Forelimb muscle (tissue), 1 donor: ENCODE measurements at regions not wholly inside any gene's neighbourhood (a gene's known extent, or its start where the extent isn't known, plus 50 kb on each side); places are given as distances from the start of the nearest gene placed in this dataset.

Experiments
- DNase-seq: peaks from one replicate; pipeline ENCODE4 v3.0.0-alpha.2; 2013; ENCODE audit warnings: low read depth

DNA sequence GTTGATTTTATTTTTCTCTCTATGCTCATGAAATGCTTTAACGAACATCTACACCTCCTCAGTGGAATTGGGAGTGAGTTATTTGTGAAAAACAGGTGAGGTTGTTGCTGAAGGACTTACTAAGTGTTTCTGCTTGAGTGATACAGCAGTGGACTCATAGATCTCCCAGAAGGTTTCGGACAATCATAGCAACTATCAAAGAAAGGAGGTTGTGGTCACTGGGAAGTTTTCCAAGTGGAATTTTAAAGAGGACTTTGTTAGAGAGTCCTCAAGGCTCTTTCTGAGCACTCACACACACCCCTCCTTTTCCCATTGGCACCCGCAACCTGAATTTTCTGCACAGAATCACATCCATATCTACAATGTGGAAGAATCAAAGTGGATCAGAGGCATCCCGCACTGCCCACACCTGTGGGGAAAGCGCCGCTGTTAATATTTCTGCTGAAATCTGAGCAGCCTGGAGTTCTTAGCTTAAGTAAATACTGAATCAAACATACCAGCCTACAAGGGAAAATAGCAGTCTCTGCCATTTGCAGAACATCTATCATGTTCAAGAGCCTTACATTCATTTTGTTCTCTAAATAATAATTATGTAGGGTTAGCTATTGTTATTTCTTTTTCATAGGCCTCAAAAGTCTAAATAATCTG, 719.4 kb downstream of the DIAPH3 start:
- DNase-seq: no peak

DNA sequence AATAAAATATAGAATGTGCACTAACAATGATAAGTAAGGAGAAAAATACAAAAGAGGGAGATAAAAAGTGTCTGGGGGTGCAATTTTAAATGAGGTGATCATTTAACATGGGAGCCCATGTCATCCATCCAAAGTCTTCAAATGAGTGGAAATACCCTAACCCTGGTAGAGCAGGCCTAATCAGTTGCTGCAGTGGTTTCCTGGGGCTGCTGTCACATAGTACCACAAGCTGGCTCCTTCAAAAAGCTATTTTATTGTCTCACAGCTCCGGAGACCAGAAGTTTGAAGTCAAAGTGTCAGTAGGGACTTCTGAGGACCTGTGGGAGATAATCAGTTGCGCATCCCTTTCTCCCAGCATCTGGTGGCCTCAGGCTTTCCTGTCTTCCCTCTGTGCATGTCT, 717.9 kb downstream of the DIAPH3 start:
- no peak for DNase-seq

DNA sequence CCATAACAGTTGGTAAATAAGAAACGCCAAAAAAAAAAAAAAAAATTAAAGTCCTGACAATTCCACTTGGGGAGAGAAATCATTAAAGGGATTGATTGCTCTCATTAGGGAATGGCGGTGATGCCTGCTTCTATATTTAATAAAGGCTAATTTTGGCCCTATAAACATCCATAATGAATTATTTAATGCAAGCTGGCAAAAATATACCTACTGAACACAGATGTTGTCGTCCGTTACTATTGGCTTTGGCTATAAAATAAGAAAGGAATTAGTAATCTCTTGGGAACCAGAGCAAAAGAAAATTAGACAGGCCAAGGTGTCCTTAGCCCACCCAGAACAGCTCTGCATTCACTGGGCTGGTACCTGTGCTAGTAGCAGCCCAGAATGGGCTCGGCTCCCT, 717.3 kb downstream of the DIAPH3 start:
- DNase-seq: no peak

DNA sequence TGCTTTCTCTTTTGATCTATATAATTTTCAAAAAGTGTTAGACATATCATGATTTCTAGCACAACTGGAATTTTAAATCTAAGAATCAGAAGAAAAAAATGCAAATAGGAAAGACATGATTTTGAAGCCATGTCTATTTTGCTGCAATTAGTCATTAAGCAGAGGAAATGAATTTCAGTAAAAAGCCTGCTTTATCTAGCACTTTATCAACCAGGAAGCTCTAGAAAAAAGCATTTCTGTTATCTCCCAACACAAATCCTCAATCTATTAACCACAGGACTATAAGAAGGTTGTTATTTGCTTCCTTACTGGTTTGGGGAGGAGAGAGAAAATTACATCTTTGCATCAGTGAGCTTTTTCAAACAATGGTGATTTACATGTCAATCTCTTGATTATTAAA, 716.7 kb downstream of the DIAPH3 start:
- no peak for DNase-seq

DNA sequence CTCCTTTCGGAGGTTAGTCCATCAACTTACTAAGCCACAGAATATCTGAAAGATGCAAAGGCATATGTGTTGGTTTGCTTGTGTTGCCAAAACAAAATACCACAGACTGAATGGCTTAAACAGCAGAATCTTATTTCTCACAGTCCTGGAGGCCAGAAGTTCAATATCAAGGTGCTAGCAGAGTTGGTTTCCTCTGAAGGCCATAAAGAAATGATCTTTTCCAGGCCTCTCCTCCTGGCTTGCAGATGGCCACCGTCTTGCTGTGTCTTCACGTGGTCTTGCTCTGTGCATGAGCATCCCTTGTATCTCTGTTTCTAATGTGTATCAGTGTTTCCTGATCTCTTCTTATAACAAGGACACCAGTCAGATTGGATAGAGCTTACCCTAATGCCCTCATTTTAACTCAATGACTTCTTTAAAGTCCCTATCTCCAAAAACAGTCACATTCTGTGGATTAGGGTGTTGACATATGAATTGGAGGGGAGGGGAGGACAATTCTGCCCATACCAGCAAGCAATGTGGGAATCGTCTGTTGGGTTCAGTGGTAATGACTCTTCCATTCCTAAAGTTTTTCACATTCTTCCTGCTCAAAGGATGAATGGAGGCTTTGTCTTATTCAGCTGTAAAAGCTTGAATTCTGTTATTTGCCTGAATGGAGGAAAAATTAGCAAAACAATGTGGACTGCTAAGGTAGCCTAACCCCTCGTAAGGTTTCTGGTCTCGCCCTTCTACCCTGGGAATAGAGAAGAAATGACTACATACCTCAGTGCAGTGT, 715.7 kb downstream of the DIAPH3 start:
- no peak for DNase-seq

DNA sequence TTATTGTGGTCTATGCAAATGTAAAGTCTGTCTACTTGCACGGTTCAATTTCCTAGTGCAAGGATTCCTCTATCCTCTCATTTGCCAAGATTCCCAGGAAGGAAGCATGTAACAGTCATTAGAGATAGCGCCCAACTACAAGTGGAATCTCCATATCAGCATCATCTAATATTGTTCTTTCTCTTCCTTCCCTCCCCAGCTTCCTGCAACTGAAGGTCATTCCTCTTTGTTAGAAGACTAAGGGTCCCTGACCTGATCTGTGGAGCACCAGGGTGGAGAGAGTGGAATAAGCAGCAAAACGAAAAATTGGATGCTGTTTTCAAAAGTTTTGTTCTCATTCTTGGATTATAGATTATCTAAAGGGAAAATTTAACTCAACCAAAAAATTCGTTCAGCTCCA, 714.0 kb downstream of the DIAPH3 start:
- DNase-seq: no peak

DNA sequence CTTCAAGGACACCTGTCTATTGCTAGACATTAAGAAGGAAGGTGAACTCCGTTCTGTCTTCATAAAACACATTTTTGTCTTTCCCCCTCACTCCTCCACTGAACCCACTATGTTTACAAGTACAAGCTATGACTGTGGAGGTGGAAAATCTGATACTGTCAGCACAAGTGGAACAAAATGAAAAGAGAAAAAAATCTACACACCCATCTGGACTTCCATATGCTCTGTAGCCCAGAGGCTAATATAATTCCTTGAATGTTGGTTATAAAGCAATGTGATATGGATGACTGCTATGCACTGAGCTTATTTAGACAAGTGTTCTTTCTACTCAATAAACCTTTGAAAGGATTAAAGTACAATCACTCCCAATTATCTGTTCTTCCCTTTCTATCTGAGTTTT, 713.5 kb downstream of the DIAPH3 start:
- no peak for DNase-seq

DNA sequence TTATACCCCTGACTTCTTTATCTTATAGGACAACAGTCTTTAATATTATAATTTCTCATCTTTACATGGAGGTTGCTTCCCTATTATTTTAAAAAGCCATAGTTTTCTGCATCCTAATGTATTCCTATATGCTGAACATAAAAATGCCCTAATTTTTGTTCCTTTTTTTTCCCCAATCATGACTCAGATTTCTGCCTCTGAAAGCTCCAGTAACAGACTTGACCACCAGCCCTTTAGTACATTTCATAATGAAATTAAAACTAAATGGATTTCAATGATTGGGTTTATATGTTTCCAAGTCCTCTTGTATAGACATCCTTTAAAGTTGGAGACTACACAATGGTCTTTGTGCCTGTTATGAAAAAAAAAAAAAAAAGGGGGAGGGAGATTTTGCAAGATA, 712.5 kb downstream of the DIAPH3 start:
- DNase-seq: no peak

DNA sequence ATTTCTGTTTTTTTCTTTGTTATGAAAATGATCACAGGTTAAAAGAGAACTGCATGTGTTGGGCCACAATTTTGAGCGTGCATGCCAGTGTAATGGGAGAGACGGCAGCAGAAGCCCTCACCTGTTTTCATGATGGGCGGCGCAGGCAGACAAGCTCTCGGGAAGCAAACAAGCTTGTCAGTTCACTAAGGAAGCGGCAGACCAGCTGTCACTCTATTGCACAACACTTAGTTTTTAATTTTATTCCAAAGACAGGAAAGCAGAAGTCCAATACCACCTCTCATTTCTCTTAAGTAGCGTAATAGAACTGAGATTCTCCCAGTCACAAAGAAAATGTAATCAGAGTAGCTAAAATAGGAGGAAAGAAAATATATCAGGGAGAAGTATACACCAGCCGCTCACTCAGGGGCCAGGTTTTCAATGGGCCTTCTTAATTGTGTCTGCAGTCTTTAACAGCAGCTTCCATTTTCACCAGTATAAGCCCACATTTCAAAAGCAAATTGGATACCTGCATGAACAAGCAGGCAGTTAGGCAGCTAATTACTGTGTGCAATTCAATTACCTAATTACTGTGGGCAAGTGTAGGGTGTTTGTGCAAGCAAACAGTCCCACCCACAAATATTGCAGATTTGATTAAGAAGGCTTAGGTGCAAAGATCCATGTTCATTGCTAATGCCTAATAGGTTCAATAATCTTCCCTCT, 711.4 kb downstream of the DIAPH3 start:
- DNase-seq: no peak

DNA sequence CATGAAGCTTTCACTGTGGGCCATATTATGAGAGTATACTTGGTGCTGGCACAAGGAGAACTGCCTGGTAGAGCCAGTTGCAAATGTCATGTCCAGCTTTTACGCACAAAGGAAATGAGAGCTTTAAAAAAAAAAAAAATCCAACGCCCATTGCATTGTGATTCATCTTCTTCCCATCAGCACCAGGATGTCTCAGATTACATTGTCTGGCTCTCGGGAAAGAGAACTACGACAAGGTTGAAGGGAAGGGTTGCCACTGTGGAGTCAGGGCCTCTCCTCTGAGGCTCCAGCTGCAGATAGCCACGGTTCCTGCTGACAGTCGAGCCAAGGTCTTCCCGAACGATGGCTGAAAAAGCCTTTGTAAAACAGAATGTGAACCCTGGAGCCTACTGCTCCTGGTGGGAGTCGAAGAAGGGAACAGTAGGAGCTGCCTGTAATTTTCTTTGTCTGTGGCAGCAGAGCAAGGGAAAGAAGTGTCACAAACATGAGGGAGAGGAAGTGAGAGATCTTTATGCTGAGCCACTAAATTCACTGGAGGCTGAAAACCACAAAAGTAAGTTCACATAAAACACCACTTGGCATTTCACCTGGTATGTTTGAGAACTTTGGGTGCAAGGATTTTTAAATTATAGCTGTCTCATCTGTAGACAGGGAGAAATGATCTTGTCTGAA, 704.7 kb downstream of the DIAPH3 start:
- no peak for DNase-seq

DNA sequence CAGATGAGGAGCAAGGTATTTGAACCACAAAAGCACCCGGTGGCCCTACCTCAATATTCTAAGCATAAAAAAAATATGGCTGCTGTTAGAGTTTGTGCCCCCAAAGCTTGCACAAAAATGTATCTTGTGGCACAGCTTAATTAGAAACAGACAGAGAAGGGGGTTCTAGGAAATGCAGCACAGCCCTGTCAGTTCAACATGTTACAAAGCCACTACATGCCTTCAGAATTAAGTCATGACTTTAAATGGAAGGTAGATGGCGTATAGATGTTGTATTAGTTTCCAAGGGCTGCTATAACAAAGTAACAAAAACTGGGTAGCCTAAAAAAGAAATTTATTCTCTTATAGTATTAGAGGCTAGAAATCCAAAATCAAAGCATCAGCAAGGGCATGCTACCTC, 703.8 kb downstream of the DIAPH3 start:
- no peak for DNase-seq

DNA sequence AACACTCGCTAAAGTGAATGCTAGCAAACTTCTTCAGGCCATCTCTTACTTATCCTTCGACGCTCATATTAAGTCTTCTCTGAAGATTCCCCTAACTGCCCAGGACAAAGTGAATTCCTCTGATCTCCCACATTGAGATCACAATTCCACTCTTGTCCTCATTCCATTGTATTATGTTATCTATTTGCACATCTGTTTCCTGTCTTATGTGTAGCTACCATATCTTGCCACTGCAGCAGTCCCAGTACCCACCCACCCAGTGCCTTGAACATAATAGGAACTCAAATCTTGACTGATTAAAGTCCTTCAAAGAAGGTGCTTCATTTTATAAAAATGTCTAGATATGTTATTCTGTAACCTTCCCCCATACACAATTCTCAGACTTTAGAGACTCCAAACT, 702.3 kb downstream of the DIAPH3 start:
- no peak for DNase-seq

DNA sequence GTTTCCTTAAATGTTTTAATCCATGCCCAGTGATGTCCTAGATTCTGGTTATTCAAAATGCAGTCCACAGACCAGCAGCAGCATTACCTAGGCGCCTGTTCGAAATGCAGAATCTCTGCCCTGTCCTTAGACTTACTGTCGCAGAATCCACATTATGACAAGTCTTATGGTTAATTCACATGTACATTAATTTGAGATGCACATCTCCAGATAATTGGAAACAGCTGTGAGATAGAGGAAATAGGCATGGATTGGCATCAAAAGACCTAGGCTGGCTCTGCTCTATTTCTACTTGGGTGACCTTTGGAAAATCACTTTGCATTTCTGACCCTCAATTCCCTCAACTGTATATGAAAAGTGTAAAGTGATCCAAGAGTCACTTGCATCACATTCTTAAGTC, 700.7 kb downstream of the DIAPH3 start:
- DNase-seq: no peak

DNA sequence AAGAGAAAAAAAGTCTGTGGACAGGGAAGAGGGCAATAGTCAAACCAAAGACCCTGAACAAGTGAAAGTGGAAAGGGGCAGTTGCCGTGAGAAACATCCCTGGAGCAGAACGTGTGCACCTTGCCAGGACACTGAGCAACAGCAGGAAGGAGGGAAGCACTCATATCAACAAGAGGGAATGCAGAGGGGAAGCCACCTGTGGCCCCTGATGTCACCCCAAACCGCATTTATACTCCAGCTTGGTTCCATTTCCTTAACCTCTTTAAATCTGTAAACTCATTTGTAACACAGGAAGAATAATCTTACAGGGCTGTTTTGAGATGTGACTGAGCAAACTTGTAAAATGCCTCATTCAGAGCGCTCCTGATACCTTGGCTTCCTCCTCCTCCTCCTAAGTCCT, 698.8 kb downstream of the DIAPH3 start:
- DNase-seq: no peak

DNA sequence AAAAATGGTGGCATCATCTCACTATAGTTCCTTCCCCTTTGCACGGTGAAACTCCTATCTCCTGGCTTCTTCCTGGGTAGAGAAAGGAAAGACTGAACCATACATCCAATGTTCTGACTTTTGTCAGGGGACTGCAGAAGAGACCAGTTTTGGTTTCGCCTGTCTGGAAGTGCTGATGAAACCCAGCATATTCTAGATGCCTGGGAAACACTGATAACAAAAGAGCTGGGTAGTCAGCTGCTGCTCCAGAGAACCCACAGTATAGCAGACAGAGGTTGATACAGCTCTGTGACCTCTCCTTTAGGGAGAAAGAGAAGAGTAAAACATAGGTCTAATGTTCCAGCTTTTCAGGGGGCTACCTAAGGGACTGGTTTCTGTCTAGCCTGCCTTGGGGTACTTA, 695.3 kb downstream of the DIAPH3 start:
- DNase-seq: no peak

DNA sequence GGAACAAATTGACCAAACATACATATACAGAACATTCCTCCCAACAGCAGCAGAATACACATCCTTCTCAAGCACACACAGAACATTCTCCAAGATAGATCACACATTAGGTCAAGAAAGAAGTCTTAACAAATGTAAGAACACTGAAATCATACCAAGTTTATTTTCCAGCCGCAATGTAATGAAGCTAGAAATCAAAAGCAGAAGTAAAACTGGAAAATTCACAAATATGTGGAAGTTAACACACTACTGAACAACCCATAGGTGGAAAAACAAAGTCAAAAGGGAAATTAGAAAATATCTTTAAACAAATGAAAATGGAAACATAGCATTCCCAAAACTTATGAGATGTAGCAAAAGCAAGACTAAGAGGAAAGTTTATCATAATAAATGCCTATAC, 692.6 kb downstream of the DIAPH3 start:
- no peak for DNase-seq

DNA sequence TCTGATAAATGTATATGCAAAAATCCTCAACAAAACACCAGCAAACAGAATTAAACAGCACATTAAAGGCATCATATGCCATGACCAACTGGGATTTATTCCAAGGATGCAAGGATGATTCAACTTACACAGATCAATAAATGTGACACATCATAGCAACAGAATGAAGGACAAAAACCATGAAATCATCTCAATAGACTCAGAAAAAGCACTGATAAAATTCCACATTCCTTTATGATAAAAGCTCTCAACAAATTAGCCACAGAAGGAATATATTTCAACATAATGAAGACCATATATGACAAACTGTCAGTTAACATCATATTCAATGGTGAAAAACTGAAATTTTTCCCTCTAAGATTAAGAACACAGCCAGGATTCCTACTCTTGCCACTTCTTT, 691.6 kb downstream of the DIAPH3 start:
- no peak for DNase-seq

DNA sequence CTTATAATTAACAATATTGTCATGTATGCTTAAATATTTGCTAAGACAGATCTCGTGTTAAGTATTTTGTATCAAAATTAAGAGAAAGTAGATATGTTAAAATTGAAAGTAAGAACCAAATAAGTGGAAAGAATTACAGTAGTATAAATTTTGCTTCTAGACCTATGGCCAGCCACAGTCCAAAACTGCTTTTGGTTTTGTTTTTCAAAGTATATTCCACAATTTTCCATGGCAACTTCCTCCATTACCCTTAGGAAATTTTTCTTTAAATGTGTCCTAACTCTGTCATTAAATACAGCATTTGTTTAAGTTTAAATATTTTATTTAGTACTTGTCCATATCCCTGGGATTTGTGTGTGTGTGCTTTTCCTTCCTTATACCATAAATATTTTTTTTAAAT, 689.0 kb downstream of the DIAPH3 start:
- DNase-seq: no peak

DNA sequence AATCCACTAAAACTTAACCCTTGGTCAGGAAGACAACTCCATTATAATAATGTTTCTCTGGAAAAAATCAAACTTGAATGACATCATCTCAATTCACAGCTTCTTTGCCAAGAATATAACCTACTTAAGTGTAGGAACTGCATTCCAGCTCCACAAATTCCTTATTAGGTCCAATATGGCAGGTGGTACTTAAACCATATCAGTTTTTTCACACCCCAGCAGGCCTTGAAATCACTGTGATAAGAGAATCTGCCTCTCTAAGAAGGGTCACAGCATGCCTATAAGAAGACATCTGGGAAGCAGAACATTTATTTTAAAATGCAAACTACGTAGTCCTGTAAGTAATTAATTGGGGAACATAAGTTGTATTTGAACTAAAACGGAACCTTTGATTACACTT, 687.8 kb downstream of the DIAPH3 start:
- no peak for DNase-seq

DNA sequence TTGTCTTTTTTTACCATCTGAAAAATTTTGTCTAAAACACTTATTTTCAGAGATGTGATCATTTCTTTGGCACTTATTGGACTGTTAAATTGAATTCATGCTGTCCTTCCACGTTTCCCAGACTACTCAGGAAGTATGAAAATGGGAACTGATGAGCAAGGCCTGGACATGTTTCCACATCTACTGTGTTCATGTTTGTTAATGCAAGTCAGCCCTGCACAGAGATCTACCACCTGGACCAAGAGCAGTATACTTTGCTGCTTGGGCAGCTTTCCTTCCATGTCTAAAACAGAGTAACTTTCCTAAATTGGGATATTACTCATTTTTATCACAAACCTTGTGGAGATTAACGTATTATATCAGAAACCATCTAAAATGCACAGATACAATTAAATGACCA, 687.4 kb downstream of the DIAPH3 start:
- peak; percentile 63 for DNase-seq

DNA sequence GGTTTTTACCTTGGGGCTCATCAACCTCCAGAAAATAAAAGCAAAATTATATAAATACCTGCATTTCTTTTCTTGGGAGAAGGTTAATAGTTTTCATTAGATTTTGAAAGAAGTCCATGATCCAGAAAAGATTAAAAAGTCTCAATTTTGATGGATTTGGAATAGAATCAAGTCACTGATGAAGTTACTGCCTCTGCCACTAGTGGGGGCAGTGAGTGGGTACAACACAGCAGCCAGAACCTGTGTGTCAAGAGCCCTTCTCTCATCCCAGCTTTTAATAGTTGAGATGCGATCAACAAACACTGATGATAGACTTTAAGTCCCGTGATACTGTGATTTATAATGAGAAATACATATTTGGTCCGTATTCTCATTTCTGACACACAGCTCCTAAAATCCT, 686.7 kb downstream of the DIAPH3 start:
- DNase-seq: no peak

DNA sequence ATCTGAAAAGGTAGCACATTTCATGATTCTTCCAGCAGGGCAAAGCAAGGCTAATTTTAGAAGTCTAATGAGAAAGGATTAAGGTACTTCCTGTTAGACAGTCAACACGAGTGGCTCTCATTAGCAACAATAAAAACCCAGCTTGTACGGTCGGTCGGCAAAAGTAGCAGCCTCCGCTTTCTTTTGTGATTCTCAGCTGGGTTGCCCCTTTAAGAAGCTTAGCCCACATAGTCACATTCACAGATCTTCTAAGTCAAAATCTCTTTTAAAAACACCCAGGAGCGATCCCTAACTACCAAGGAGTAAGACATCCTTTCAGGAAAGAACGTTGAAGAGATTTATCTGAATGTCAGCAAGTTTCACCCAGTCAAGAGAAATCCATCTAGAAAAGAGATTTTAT, 684.8 kb downstream of the DIAPH3 start:
- no peak for DNase-seq

DNA sequence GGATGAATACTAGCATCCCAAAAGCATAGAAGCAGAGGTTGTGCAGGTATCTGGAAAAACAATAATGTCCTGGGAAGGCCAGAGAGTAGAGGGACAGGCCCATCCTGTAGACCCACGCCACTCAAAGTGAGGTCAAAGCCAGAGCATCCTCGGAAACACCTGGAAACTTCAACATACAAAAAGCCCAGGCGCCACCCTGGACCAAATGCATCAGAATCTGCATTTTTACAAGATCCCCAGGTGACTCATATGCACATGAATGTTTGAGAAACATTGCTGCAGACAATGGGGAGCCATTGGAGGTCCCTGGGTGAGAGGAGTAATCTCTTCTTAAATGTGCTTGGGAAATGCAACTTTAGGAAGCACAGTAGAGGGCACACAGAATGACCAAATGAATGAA, 684.1 kb downstream of the DIAPH3 start:
- no peak for DNase-seq
